Sigmoid colon (tissue), 4 donors: ENCODE measurements at regions not wholly inside any gene's neighbourhood (a gene's known extent, or its start where the extent isn't known, plus 50 kb on each side); places are given as distances from the start of the nearest gene placed in this dataset.

Source experiments
- CTCF ChIP-seq, 4 experiments: fragments of 450-650 bp in 3 of 4; fragments of 200-600 bp in 1 of 4; IDR thresholded peaks; one replicate each; pipeline ENCODE4 v1.5.1; 2016 to 2019; ENCODE audit warnings: antibody characterized with exemption in 4 of 4, mild to moderate bottlenecking in 3 of 4, moderate library complexity in 2 of 4
- EP300 ChIP-seq, 4 donors: sonication (generic); formaldehyde crosslinking; IDR thresholded peaks; one replicate each; pipeline ENCODE4 v1.6.1; 2017; ENCODE audit warnings: antibody characterized with exemption in 4 of 4
- POLR2A ChIP-seq, 2 donors: fragments of 450-650 bp; IDR thresholded peaks; one replicate each; pipeline ENCODE4 v1.6.1; 2016; ENCODE audit warnings: antibody characterized with exemption in 2 of 2, mild to moderate bottlenecking in 2 of 2, moderate library complexity in 2 of 2
- POLR2AphosphoS5 ChIP-seq, 4 donors: sonication (generic); formaldehyde crosslinking; IDR thresholded peaks; one replicate each; pipeline ENCODE4 v1.6.1; 2017; ENCODE audit warnings: antibody characterized with exemption in 4 of 4

- no peak for TF ChIP-seq POLR2A (IDR thresholded peaks at IDR 0.05)
- no peak for TF ChIP-seq CTCF (IDR thresholded peaks at IDR 0.05)
- TF ChIP-seq POLR2AphosphoS5 (IDR thresholded peaks at IDR 0.05) = no peak
- no peak for TF ChIP-seq EP300 (IDR thresholded peaks at IDR 0.05)
These were observed 70.0 kb upstream of the WDR72 start for GRCh38 chr15:53829471-53829870.
